ENCODE measurements at regions not wholly inside any gene's neighbourhood (a gene's known extent, or its start where the extent isn't known, plus 50 kb on each side); places are given as distances from the start of the nearest gene placed in this dataset.

- TF ChIP-seq CTCF (IDR thresholded peaks at IDR 0.05): no peak
- TF ChIP-seq POLR2A (IDR thresholded peaks at IDR 0.05): no peak
These were observed 168.1 kb downstream of the FCRL5 start for GRCh38 chr1:157384258-157384657.

Measured in testis (tissue), 2 donors.